Esophagus muscularis mucosa (tissue), 4 donors: ENCODE measurements at regions not wholly inside any gene's neighbourhood (a gene's known extent, or its start where the extent isn't known, plus 50 kb on each side); places are given as distances from the start of the nearest gene placed in this dataset.

Experiments
- DNase-seq: peaks from one replicate; pipeline ENCODE4 v3.0.0-alpha.2; 2017; ENCODE audit errors: extremely low spot score
- H3K27ac ChIP-seq, 4 donors: fragments of 200-600 bp; sonication (generic); replicated peaks in 1 of 4; 1 replicate in 3 of 4; 2 replicates in 1 of 4; pipeline ENCODE4 v1.5.1; 2016 to 2019; ENCODE audit warnings: mild to moderate bottlenecking in 1 of 4
- H3K27me3 ChIP-seq, 4 donors: fragments of 200-600 bp; sonication (generic); one replicate each; pipeline versions ENCODE4 v1.5.1 to v1.6.0; 2016 to 2019
- H3K36me3 ChIP-seq, 4 donors: fragments of 200-600 bp; sonication (generic); one replicate each; pipeline ENCODE4 v1.5.1; 2016 to 2019
- H3K4me1 ChIP-seq, 4 donors: fragments of 200-600 bp; sonication (generic); one replicate each; pipeline ENCODE4 v1.5.1; 2016 to 2019
- H3K4me3 ChIP-seq, 4 donors: fragments of 200-600 bp; sonication (generic); 1 replicate in 2 of 4; 2 replicates in 2 of 4; pipeline ENCODE4 v1.5.1; 2016 to 2019; ENCODE audit warnings: mild to moderate bottlenecking in 4 of 4, moderate library complexity in 1 of 4
- H3K9me3 ChIP-seq, 4 donors: fragments of 200-600 bp; sonication (generic); 1 replicate in 3 of 4; 2 replicates in 1 of 4; pipeline ENCODE4 v1.5.1; 2016 to 2019
- CTCF ChIP-seq, 3 experiments: fragments of 200-600 bp in 2 of 3; fragments of 450-650 bp in 1 of 3; sonication (generic) in 2 of 3; IDR thresholded peaks; one replicate each; pipeline ENCODE4 v1.5.1; 2017 to 2019; ENCODE audit warnings: antibody characterized with exemption in 3 of 3, mild to moderate bottlenecking in 2 of 3, moderate library complexity in 1 of 3
- EP300 ChIP-seq: sonication (generic); formaldehyde crosslinking; IDR thresholded peaks from one replicate; pipeline ENCODE4 v1.6.1; 2017; ENCODE audit warnings: antibody characterized with exemption
- POLR2A ChIP-seq: fragments of 450-650 bp; IDR thresholded peaks from one replicate; pipeline ENCODE4 v1.6.1; 2017; ENCODE audit warnings: antibody characterized with exemption, moderate library complexity, mild to moderate bottlenecking, low read depth
- POLR2AphosphoS5 ChIP-seq, 2 donors: sonication (generic); formaldehyde crosslinking; IDR thresholded peaks; one replicate each; pipeline ENCODE4 v1.6.1; 2017; ENCODE audit warnings: antibody characterized with exemption in 2 of 2
- WGBS: methylation state at CpG from one replicate; pipeline ENCODE4 v1.1.5; 2018; 5-methylcytosine and 5-hydroxymethylcytosine counted together
- intact Hi-C: fragments of 100-400 bp; cut with DNase I; formaldehyde crosslinking; loops from one replicate; pipeline ENCODE4 v1.15.1; 2023

DNA sequence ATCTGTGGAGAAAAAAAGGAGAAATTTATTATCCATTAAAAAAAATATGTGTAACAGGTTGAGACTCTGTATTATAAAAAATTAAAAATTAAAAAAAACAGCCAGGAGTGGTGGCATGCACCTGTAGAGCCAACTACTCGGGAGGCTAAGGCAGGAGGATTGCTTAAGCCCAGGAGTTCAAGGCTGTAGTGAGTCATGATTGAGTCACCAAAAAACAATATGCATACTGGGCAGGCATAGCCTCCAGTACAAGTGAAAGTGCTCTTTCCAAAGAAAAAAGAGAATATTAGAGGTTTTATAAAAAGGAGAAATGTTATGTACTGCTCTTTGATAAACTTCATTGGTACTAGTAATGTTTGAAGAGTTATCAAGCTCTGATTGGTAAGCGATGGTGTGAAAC, 647.1 kb upstream of the ZWINT start:
- H3K27ac ChIP-seq = no peak overlapping the region
- H3K36me3 ChIP-seq = no peaks in the 10 kb centered on the region
- intact Hi-C loops = no loop called here
- H3K27me3 ChIP-seq = no peaks in the 10 kb centered on the region
- H3K4me1 ChIP-seq = no peaks in the 10 kb centered on the region
- H3K9me3 ChIP-seq = no peaks in the 10 kb centered on the region
- WGBS = 76% methylated on average over 2 of the region's 2 CpGs
- DNase-seq = no peak
- no peak overlapping the region for H3K4me3 ChIP-seq
- no peak for TF ChIP-seq POLR2AphosphoS5 (IDR thresholded peaks at IDR 0.05)
- TF ChIP-seq EP300 = no peak
- TF ChIP-seq CTCF (IDR thresholded peaks at IDR 0.05) = no peak
- TF ChIP-seq POLR2A = no peak

GRCh38 chr10:56991591-56992069, 630.6 kb upstream of the ZWINT start:
- WGBS = 63% methylated on average over 3 of the region's 3 CpGs
- no peak for DNase-seq
- Histone ChIP-seq H3K36me3 (no peaks in the 10 kb centered on the region), H3K27me3 (no peaks in the 10 kb centered on the region), H3K4me3 (no peak overlapping the region), H3K4me1 (no peaks in the 10 kb centered on the region), H3K27ac (no peak overlapping the region), H3K9me3 (no peaks in the 10 kb centered on the region)
- TF ChIP-seq POLR2A (no peak), POLR2AphosphoS5 (IDR thresholded peaks at IDR 0.05) (no peak), CTCF (IDR thresholded peaks at IDR 0.05) (no peak), EP300 (no peak)
- intact Hi-C loops = no loop called here

- DNase-seq = no peak
- TF ChIP-seq POLR2A = no peak
- no peak for TF ChIP-seq EP300
- no peak for TF ChIP-seq CTCF (IDR thresholded peaks at IDR 0.05)
- TF ChIP-seq POLR2AphosphoS5 (IDR thresholded peaks at IDR 0.05) = no peak
- no peaks in the 10 kb centered on the region for H3K36me3 ChIP-seq
- intact Hi-C loops = no loop called here
- no peak overlapping the region for H3K27ac ChIP-seq
- no peaks in the 10 kb centered on the region for H3K27me3 ChIP-seq
- H3K9me3 ChIP-seq = peaks cover 0 to 9% (median 0%) of the 10 kb centered on the region in 4 donors
- H3K4me1 ChIP-seq = no peaks in the 10 kb centered on the region
- H3K4me3 ChIP-seq = no peak overlapping the region
- 84% methylated on average over 2 of the region's 2 CpGs for WGBS
These were observed 614.5 kb upstream of the ZWINT start for GRCh38 chr10:56975513-56975912.

DNA sequence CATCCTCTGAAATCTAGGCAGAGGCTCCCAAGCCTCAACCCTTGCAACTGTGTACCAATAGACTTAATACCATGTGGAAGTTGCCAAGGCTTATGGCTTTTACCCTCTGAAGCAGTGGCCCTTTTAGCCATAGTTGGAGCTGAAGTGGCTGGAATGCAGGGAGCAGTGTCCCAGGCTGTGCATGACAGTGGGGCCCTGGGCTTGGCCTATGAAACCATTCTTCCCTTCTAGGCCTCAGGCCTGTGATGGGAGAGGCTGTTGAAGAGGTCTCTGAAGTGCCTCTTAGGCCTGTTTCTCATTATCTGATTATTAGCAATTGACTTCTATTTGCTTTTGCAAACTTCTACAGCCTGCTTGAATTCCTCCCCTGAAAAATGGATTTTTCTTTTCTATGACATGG, 612.7 kb upstream of the ZWINT start:
- H3K4me1 ChIP-seq = no peaks in the 10 kb centered on the region
- H3K9me3 ChIP-seq = peaks cover 0 to 9% (median 0%) of the 10 kb centered on the region in 4 donors
- DNase-seq = no peak
- H3K4me3 ChIP-seq = no peak overlapping the region
- H3K36me3 ChIP-seq = no peaks in the 10 kb centered on the region
- H3K27ac ChIP-seq = no peak overlapping the region
- H3K27me3 ChIP-seq = no peaks in the 10 kb centered on the region
- intact Hi-C loops = no loop called here
- TF ChIP-seq POLR2AphosphoS5 (IDR thresholded peaks at IDR 0.05) = no peak
- no peak for TF ChIP-seq POLR2A
- no peak for TF ChIP-seq EP300
- no peak for TF ChIP-seq CTCF (IDR thresholded peaks at IDR 0.05)

GRCh38 chr10:56943221-56943755, 582.2 kb upstream of the ZWINT start:
- no peak for TF ChIP-seq POLR2A
- no peak for TF ChIP-seq POLR2AphosphoS5 (IDR thresholded peaks at IDR 0.05)
- TF ChIP-seq EP300 = no peak
- no peak for TF ChIP-seq CTCF (IDR thresholded peaks at IDR 0.05)
- WGBS = 56% methylated on average over 2 of the region's 2 CpGs
- no peak for DNase-seq
- H3K4me1 ChIP-seq = no peaks in the 10 kb centered on the region
- no peak overlapping the region for H3K27ac ChIP-seq
- H3K36me3 ChIP-seq = no peaks in the 10 kb centered on the region
- peaks cover 0 to 9% (median 0%) of the 10 kb centered on the region in 4 donors for H3K9me3 ChIP-seq
- no peak overlapping the region for H3K4me3 ChIP-seq
- no peaks in the 10 kb centered on the region for H3K27me3 ChIP-seq
- intact Hi-C loops = no loop called here
